A673 (cell line): ENCODE measurements at regions not wholly inside any gene's neighbourhood (a gene's known extent, or its start where the extent isn't known, plus 50 kb on each side); places are given as distances from the start of the nearest gene placed in this dataset.
"Not testable (repeated sequence)": the region's sequence is repeated elsewhere in the genome, so short reads cannot be mapped to it uniquely, and the experiment has no call there.

ENCODE experiments used
- BruUV-seq: library from RNA; stranded (reverse); fragments of 400-500 nt; replicated peaks from 2 replicates; lab custom pipeline; 2021; lab: Mats Ljungman, UMichigan
- CTCF ChIA-PET: fragments of 300-600 bp; sonication (Branson Sonifier 250); formaldehyde crosslinking; loops from one replicate; lab custom pipeline; 2022; ENCODE audit warnings: antibody characterized with exemption; lab: Charles Lee
- POLR2A ChIA-PET: fragments of 300-600 bp; sonication (Branson Sonifier 250); formaldehyde crosslinking; loops from one replicate; lab custom pipeline; 2022; ENCODE audit warnings: antibody characterized with exemption; ENCODE audit not compliant: low non-redundant PET; lab: Charles Lee
- DNase-seq: peaks from one replicate; pipeline ENCODE4 v3.0.0-alpha.2; 2015; ENCODE audit warnings: low spot score
- H3K27ac ChIP-seq: fragments of 200-600 bp; sonication (generic); 2 replicates; pipeline ENCODE4 v1.5.1; 2016; ENCODE audit warnings: mixed run types, low read depth, mild to moderate bottlenecking, mixed read lengths, antibody characterized with exemption, low read length; ENCODE audit not compliant: poor library complexity, severe bottlenecking
- H3K27me3 ChIP-seq: fragments of 200-600 bp; sonication (generic); replicated peaks from 2 replicates; pipeline ENCODE4 v1.6.1; 2017; ENCODE audit warnings: mixed run types, low read depth, mild to moderate bottlenecking, mixed read lengths, antibody characterized with exemption, low read length; ENCODE audit not compliant: insufficient read depth, poor library complexity
- H3K36me3 ChIP-seq: fragments of 200-600 bp; sonication (generic); 2 replicates; pipeline ENCODE4 v1.6.1; 2016; ENCODE audit warnings: mixed run types, mild to moderate bottlenecking, mixed read lengths, antibody characterized with exemption, low read length; ENCODE audit not compliant: insufficient read depth, poor library complexity, severe bottlenecking
- H3K4me1 ChIP-seq: fragments of 200-600 bp; sonication (generic); 2 replicates; pipeline ENCODE4 v1.6.1; 2017; ENCODE audit warnings: mixed run types, mild to moderate bottlenecking, mixed read lengths, antibody characterized with exemption, low read length; ENCODE audit not compliant: insufficient read depth, poor library complexity, severe bottlenecking
- H3K4me3 ChIP-seq: fragments of 200-600 bp; sonication (generic); 2 replicates; pipeline ENCODE4 v1.5.1; 2016; ENCODE audit warnings: low read depth, mixed run types, mild to moderate bottlenecking, mixed read lengths, low read length; ENCODE audit not compliant: poor library complexity, severe bottlenecking
- H3K9me3 ChIP-seq: fragments of 200-600 bp; sonication (generic); 2 replicates; pipeline ENCODE4 v1.6.1; 2016; ENCODE audit warnings: mixed run types, low read depth, mild to moderate bottlenecking, mixed read lengths, antibody characterized with exemption, low read length; ENCODE audit not compliant: poor library complexity, severe bottlenecking
- EZH2 ChIP-seq: fragments of 200-600 bp; sonication (generic); IDR thresholded peaks from 2 replicates; pipeline ENCODE4 v1.6.1; 2017; ENCODE audit warnings: borderline replicate concordance, low read depth, mild to moderate bottlenecking, mixed read lengths, antibody characterized with exemption, low read length; ENCODE audit not compliant: poor library complexity, severe bottlenecking
- intact Hi-C: fragments of 100-400 bp; cut with micrococcal nuclease; formaldehyde crosslinking; loops from one replicate; pipeline ENCODE4 v1.10.0; 2022; ENCODE audit not compliant: unreplicated experiment
- TF ChIP-seq, protein P1 (sequence below): fragments of 300-800, 200-600 bp; sonication (generic); conservative IDR thresholded peaks from 2 replicates; pipeline ENCODE4 v1.5.1; 2017; ENCODE audit warnings: low read depth, mild to moderate bottlenecking, antibody characterized with exemption, low read length, moderate library complexity, mixed read lengths

DNA sequence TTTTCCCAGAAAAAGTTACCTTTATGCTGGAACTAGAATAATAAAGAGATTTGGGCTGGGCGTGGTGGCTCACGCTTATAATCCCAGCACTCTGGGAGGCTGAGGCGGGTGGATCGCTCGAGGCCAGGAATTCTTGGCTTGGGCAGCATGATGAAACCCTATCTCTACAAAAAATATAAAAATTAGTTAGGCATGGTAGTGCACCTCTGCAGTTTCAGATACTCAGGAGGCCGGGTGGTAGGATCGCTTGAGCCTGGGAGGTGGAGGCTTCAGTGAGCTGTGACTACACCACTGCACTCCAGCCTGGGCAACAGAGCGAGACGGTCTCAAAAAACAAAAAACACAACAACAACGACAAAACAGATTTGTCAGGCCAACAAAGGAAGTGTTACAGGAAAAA, 119.3 kb upstream of the OR9Q1 start:
- DNase-seq = no peak
- Histone ChIP-seq H3K27ac (no peak overlapping the region), H3K4me1 (no peaks in the 10 kb centered on the region), H3K4me3 (no peak overlapping the region), H3K36me3 (no peaks in the 10 kb centered on the region), H3K27me3 (no peaks in the 10 kb centered on the region), H3K9me3 (no peaks in the 10 kb centered on the region)
- intact Hi-C loops = loop anchor here (1.0 kb wide), 1 partner anchor 12 kb away; no protein-coding TSS in a partner anchor
- ChIA-PET POLR2A (no interaction called here), CTCF (no interaction called here)
- TF ChIP-seq, protein P1, sequence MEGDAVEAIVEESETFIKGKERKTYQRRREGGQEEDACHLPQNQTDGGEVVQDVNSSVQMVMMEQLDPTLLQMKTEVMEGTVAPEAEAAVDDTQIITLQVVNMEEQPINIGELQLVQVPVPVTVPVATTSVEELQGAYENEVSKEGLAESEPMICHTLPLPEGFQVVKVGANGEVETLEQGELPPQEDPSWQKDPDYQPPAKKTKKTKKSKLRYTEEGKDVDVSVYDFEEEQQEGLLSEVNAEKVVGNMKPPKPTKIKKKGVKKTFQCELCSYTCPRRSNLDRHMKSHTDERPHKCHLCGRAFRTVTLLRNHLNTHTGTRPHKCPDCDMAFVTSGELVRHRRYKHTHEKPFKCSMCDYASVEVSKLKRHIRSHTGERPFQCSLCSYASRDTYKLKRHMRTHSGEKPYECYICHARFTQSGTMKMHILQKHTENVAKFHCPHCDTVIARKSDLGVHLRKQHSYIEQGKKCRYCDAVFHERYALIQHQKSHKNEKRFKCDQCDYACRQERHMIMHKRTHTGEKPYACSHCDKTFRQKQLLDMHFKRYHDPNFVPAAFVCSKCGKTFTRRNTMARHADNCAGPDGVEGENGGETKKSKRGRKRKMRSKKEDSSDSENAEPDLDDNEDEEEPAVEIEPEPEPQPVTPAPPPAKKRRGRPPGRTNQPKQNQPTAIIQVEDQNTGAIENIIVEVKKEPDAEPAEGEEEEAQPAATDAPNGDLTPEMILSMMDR = no peak
- no peak for TF ChIP-seq EZH2
- BruUV-seq = no TSS peak

DNA sequence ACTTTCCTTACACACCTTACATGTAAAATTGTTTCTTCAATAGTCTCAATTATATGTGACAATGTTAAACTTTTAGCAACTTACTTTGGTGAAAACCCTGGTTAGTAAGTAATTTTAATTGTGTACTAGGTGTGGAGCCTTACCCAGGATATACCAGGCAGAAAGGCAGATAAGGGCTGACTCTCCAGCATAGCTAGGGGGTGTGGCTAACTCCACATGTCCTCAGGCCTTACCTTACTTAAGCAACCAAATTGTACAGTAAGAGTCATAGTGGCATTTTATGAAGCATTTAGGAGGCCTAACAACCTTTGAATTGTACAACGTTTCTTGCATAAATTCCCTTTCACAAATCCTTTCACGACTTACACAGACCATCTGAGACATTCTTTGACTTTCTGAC, 118.2 kb upstream of the OR9Q1 start:
- no TSS peak for BruUV-seq

DNA sequence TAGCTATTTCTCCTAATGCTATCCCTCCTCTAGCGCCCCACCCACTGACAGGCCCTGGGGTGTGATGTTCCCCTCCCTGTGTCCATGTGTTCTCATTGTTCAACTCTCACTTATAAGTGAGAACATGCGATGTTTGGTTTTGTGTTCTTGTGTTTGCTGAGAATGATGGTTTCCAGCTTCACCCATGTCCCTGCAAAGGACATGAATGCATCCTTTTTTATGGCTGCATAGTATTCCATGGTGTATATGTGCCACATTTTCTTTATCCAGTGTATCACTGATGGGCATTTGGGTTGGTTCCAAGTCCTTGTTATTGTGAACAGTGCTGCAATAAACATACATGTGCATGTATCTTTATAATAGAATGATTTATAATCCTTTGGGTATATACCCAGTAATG, 115.3 kb upstream of the OR9Q1 start:
- H3K9me3 ChIP-seq, POLR2A ChIA-PET, H3K4me3 ChIP-seq, H3K27me3 ChIP-seq, H3K27ac ChIP-seq, CTCF ChIA-PET, BruUV-seq, H3K36me3 ChIP-seq, intact Hi-C loops, DNase-seq, H3K4me1 ChIP-seq: not testable (repeated sequence)

More for the DNA sequence above, 118.2 kb upstream of the OR9Q1 start:
- no peak for DNase-seq
- no peaks in the 10 kb centered on the region for H3K9me3 ChIP-seq
- intact Hi-C loops = no loop called here
- ChIA-PET POLR2A (interaction anchor here (0.5 kb wide), 1 partner anchor 626 kb away, joined by 3 read pairs; no protein-coding TSS in a partner anchor), CTCF (no interaction called here)
- no peaks in the 10 kb centered on the region for H3K4me1 ChIP-seq
- H3K27me3 ChIP-seq = no peaks in the 10 kb centered on the region
- H3K36me3 ChIP-seq = no peaks in the 10 kb centered on the region
- no peak for TF ChIP-seq EZH2
- TF ChIP-seq, protein P1 = no peak
- H3K4me3 ChIP-seq = no peak overlapping the region
- no peak overlapping the region for H3K27ac ChIP-seq

DNA sequence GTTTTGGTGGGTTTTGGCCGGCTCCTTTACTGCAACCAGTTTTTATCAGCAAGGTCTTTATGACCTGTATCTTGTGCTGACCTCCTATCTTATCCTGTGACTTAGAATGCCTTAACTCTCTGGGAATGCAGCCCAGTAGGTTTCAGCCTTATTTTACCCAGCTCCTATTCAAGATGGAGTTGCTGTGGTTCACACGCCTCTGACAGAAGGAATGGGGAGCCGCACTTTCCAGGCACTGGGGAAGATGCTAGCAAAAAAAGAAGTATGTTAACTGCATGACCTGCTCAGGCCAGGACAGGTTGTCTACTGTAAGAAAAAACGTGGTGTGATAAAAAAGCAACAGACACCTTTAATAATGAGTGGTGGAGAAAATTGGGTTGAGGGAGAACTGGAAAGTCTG, 112.2 kb upstream of the OR9Q1 start:
- H3K4me1 ChIP-seq, DNase-seq, H3K36me3 ChIP-seq, H3K27ac ChIP-seq, intact Hi-C loops, POLR2A ChIA-PET, H3K27me3 ChIP-seq, H3K9me3 ChIP-seq, H3K4me3 ChIP-seq, CTCF ChIA-PET, BruUV-seq: not testable (repeated sequence)
